ENCODE measurements at regions not wholly inside any gene's neighbourhood (a gene's known extent, or its start where the extent isn't known, plus 50 kb on each side); places are given as distances from the start of the nearest gene placed in this dataset.

DNA sequence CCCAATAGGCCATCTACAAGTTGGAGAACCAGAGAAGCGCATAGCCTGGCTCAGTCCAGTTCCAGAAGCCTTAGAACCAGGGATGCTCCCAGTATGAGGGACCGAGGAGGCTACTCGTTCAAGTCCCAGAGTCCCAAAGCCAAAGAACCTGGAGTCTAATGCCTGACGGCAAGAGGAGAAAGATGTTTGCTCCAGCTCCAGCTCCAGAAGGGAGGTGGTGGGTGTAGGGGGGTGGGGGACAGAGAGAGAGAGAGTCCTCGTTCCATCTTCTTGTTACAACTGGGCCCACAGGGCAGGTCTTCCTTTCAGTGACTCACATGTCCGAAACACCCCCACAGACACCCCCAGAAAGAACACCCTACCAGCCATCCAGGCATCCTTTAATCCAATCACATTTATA, 63.9 kb downstream of the SEC61B start:
- TF ChIP-seq POLR2A (IDR thresholded peaks at IDR 0.05) (no peak), POLR2AphosphoS5 (IDR thresholded peaks at IDR 0.05) (no peak), EP300 (IDR thresholded peaks at IDR 0.05) (no peak)
- TF ChIP-seq, protein P1, sequence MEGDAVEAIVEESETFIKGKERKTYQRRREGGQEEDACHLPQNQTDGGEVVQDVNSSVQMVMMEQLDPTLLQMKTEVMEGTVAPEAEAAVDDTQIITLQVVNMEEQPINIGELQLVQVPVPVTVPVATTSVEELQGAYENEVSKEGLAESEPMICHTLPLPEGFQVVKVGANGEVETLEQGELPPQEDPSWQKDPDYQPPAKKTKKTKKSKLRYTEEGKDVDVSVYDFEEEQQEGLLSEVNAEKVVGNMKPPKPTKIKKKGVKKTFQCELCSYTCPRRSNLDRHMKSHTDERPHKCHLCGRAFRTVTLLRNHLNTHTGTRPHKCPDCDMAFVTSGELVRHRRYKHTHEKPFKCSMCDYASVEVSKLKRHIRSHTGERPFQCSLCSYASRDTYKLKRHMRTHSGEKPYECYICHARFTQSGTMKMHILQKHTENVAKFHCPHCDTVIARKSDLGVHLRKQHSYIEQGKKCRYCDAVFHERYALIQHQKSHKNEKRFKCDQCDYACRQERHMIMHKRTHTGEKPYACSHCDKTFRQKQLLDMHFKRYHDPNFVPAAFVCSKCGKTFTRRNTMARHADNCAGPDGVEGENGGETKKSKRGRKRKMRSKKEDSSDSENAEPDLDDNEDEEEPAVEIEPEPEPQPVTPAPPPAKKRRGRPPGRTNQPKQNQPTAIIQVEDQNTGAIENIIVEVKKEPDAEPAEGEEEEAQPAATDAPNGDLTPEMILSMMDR (IDR thresholded peaks at IDR 0.05): no peak
